Endothelial cell of umbilical vein (primary cell): ENCODE measurements at regions not wholly inside any gene's neighbourhood (a gene's known extent, or its start where the extent isn't known, plus 50 kb on each side); places are given as distances from the start of the nearest gene placed in this dataset.

ENCODE experiments used
- BruUV-seq: library from RNA; stranded (reverse); fragments of 400-500 nt; replicated peaks from 2 replicates; lab custom pipeline; 2021; lab: Mats Ljungman, UMichigan
- CTCF ChIA-PET: fragments of 300-600, 350-600 bp; sonication (Branson Sonifier 250); formaldehyde crosslinking; loops from one replicate; lab custom pipeline; 2021; ENCODE audit warnings: antibody characterized with exemption, inconsistent platforms; lab: Charles Lee
- POLR2A ChIA-PET: fragments of 300-600, 350-600 bp; sonication (Branson Sonifier 250); formaldehyde crosslinking; loops from one replicate; lab custom pipeline; 2021; ENCODE audit warnings: antibody characterized with exemption, inconsistent platforms; lab: Charles Lee
- DNase-seq: peaks from one replicate; pipeline ENCODE4 v3.0.0-alpha.2; 2011; ENCODE audit warnings: low read depth, low spot score
- FAIRE-seq: peaks from 2 replicates; lab custom pipeline; 2011; peaks lifted over from hg19 to GRCh38; lab: Jason Lieb, UNC
- H2AFZ ChIP-seq: 2 replicates; pipeline ENCODE4 v1.6.0; 2012; ENCODE audit warnings: low read depth, low read length, control low read depth, inconsistent platforms
- H3K27ac ChIP-seq: 2 replicates; pipeline ENCODE4 v1.5.1; 2011; ENCODE audit warnings: low read depth, mild to moderate bottlenecking, control low read depth, low read length, moderate library complexity; ENCODE audit not compliant: insufficient read depth
- H3K27me3 ChIP-seq, 2 experiments: 2 replicates each; pipeline versions ENCODE4 v1.6.0 to v1.6.1; 2011; ENCODE audit warnings: low read length in 2 of 2, mixed read lengths in 1 of 2; ENCODE audit not compliant: control insufficient read depth in 2 of 2, insufficient read depth in 2 of 2
- H3K36me3 ChIP-seq, 2 experiments: 2 replicates in 1 of 2; 3 replicates in 1 of 2; pipeline ENCODE4 v1.5.1; 2011; ENCODE audit warnings: low read length in 2 of 2, mild to moderate bottlenecking in 1 of 2, moderate library complexity in 1 of 2; ENCODE audit not compliant: control insufficient read depth in 2 of 2, insufficient read depth in 2 of 2; ENCODE audit errors: extremely low read depth in 1 of 2
- H3K4me1 ChIP-seq: 3 replicates; pipeline ENCODE4 v1.5.1; 2011; ENCODE audit warnings: mild to moderate bottlenecking, low read length; ENCODE audit not compliant: control insufficient read depth, insufficient read depth; ENCODE audit errors: extremely low read depth
- H3K4me2 ChIP-seq: 2 replicates; pipeline ENCODE4 v1.6.1; 2011; ENCODE audit warnings: low read length, control low read depth, mixed read lengths; ENCODE audit not compliant: insufficient read depth
- H3K4me3 ChIP-seq, 3 experiments: fragments of 200-600 bp in 1 of 3; sonication (generic), shearing (Covaris generic) in 1 of 3; replicated peaks in 1 of 3; 2 replicates each; pipeline ENCODE4 v1.5.1; 2011 to 2016; ENCODE audit warnings: control low read depth in 3 of 3, low read length in 3 of 3, mild to moderate bottlenecking in 2 of 3, inconsistent platforms in 1 of 3, low read depth in 1 of 3, moderate library complexity in 1 of 3; ENCODE audit not compliant: insufficient read depth in 1 of 3
- H3K79me2 ChIP-seq: 2 replicates; pipeline ENCODE4 v1.6.0; 2012; ENCODE audit warnings: low read length, inconsistent platforms; ENCODE audit not compliant: control insufficient read depth, insufficient read depth
- H3K9ac ChIP-seq: replicated peaks from 2 replicates; pipeline ENCODE3; 2011; ENCODE audit warnings: low read length, control low read depth; ENCODE audit not compliant: insufficient read depth; ENCODE audit errors: extremely low read depth
- H3K9me1 ChIP-seq: replicated peaks from 3 replicates; pipeline ENCODE4 v1.6.0; 2011; ENCODE audit warnings: mild to moderate bottlenecking, low read length; ENCODE audit not compliant: control insufficient read depth, insufficient read depth; ENCODE audit errors: extremely low read depth
- H3K9me3 ChIP-seq: replicated peaks from 2 replicates; pipeline ENCODE4 v1.5.1; 2012; ENCODE audit warnings: low read length, inconsistent platforms; ENCODE audit not compliant: control insufficient read depth, insufficient read depth
- H4K20me1 ChIP-seq: replicated peaks from 2 replicates; pipeline ENCODE3; 2011; ENCODE audit warnings: mild to moderate bottlenecking, low read length; ENCODE audit not compliant: control insufficient read depth, insufficient read depth; ENCODE audit errors: extremely low read depth
- EZH2 ChIP-seq: IDR thresholded peaks from 2 replicates; pipeline ENCODE4 v1.6.1; 2012; ENCODE audit warnings: borderline replicate concordance, low read depth, mild to moderate bottlenecking, moderate library complexity, low read length, inconsistent platforms; ENCODE audit not compliant: severe bottlenecking
- FOS ChIP-seq: IDR thresholded peaks from 2 replicates; pipeline ENCODE4 v1.6.1; 2011; ENCODE audit warnings: mild to moderate bottlenecking, low read length, moderate library complexity, borderline replicate concordance; ENCODE audit not compliant: insufficient read depth
- GATA2 ChIP-seq: IDR thresholded peaks from 2 replicates; pipeline ENCODE4 v1.7.0; 2011; ENCODE audit warnings: low read depth, mild to moderate bottlenecking, moderate library complexity, mixed read lengths, low read length; ENCODE audit not compliant: insufficient read length, insufficient read depth
- JUN ChIP-seq: IDR thresholded peaks from 2 replicates; pipeline ENCODE4 v1.6.1; 2011; ENCODE audit warnings: borderline replicate concordance, low read depth; ENCODE audit not compliant: insufficient read length, insufficient read depth
- MAX ChIP-seq: IDR thresholded peaks from 2 replicates; pipeline ENCODE4 v1.6.1; 2011; ENCODE audit not compliant: insufficient read depth, insufficient read length
- MYC ChIP-seq: IDR thresholded peaks from one replicate; pipeline ENCODE4 v1.6.1; 2011; ENCODE audit warnings: mild to moderate bottlenecking, low read depth, low read length
- POLR2A ChIP-seq: IDR thresholded peaks from 2 replicates; pipeline ENCODE4 v1.6.1; 2012; ENCODE audit warnings: low read depth, mild to moderate bottlenecking, control low read depth, low read length
- POLR2AphosphoS5 ChIP-seq: IDR thresholded peaks from 2 replicates; pipeline ENCODE4 v1.6.1; 2012; ENCODE audit warnings: low read depth, mild to moderate bottlenecking, control low read depth, low read length, moderate library complexity; ENCODE audit not compliant: insufficient read depth
- dilution Hi-C: fragments of 300-500 bp; cut with MboI; formaldehyde crosslinking; loops from one replicate; pipeline ENCODE4 v1.15.0; 2019; ENCODE audit warnings: low sequenced_read_pairs; ENCODE audit not compliant: extremely low pct_ligation_motif_present
- intact Hi-C: fragments of 100-400 bp; cut with micrococcal nuclease; formaldehyde crosslinking; loops from one replicate; pipeline ENCODE4 v1.10.0; 2022
- TF ChIP-seq, protein P1 (sequence below), 2 donors: IDR thresholded peaks; 1 replicate in 1 of 2; 2 replicates in 1 of 2; pipeline ENCODE4 v1.5.1; 2011; ENCODE audit warnings: low read length in 2 of 2, mild to moderate bottlenecking in 2 of 2, moderate library complexity in 2 of 2, control low read depth in 1 of 2, inconsistent platforms in 1 of 2, low read depth in 1 of 2; ENCODE audit not compliant: insufficient read depth in 1 of 2; ENCODE audit errors: extremely low read depth in 1 of 2

- BruUV-seq, result no TSS peak
- Histone ChIP-seq H4K20me1 (no peaks in the 10 kb centered on the region), H2AFZ (no peak overlapping the region), H3K4me3 (no peak overlapping the region), H3K79me2 (no peaks in the 10 kb centered on the region), H3K9me1 (no peaks in the 10 kb centered on the region), H3K4me2 (no peak overlapping the region), H3K27me3 (no peaks in the 10 kb centered on the region), H3K9ac (no peak overlapping the region), H3K4me1 (no peaks in the 10 kb centered on the region), H3K27ac (no peak overlapping the region), H3K9me3 (no peaks in the 10 kb centered on the region), H3K36me3 (no peaks in the 10 kb centered on the region)
- CTCF ChIA-PET, result no interaction called here
- POLR2A ChIA-PET, result no interaction called here
- DNase-seq (no peak), FAIRE-seq (no peak)
- TF ChIP-seq POLR2A (no peak), EZH2 (no peak)
- intact Hi-C loops (no loop called here), dilution Hi-C loops (no loop called here)
Observed at GRCh38 chr4:114729068-114729738, 130.6 kb downstream of the UGT8 start.

- no peak overlapping the region for H3K4me3 ChIP-seq
- POLR2A ChIA-PET, result no interaction called here
- BruUV-seq, result no TSS peak
- no peak overlapping the region for H3K9ac ChIP-seq
- no peaks in the 10 kb centered on the region for H3K4me1 ChIP-seq
- DNase-seq (no peak), FAIRE-seq (no peak)
- CTCF ChIA-PET, result no interaction called here
- no peaks in the 10 kb centered on the region for H3K79me2 ChIP-seq
- no peak overlapping the region for H2AFZ ChIP-seq
- no peaks in the 10 kb centered on the region for H3K9me1 ChIP-seq
- H3K4me2 ChIP-seq, result no peak overlapping the region
- intact Hi-C loops, result no loop called here
- TF ChIP-seq EZH2 (no peak), JUN (no peak), MAX (no peak), FOS (no peak), POLR2A (no peak), MYC (no peak), GATA2 (no peak), POLR2AphosphoS5 (no peak)
- TF ChIP-seq, protein P1, sequence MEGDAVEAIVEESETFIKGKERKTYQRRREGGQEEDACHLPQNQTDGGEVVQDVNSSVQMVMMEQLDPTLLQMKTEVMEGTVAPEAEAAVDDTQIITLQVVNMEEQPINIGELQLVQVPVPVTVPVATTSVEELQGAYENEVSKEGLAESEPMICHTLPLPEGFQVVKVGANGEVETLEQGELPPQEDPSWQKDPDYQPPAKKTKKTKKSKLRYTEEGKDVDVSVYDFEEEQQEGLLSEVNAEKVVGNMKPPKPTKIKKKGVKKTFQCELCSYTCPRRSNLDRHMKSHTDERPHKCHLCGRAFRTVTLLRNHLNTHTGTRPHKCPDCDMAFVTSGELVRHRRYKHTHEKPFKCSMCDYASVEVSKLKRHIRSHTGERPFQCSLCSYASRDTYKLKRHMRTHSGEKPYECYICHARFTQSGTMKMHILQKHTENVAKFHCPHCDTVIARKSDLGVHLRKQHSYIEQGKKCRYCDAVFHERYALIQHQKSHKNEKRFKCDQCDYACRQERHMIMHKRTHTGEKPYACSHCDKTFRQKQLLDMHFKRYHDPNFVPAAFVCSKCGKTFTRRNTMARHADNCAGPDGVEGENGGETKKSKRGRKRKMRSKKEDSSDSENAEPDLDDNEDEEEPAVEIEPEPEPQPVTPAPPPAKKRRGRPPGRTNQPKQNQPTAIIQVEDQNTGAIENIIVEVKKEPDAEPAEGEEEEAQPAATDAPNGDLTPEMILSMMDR (IDR thresholded peaks at IDR 0.05; ENCODE audit: extremely low read depth in 1 of 2, insufficient read depth in 1 of 2, low read depth in 1 of 2, low read length in 2 of 2), result no peak
- no peaks in the 10 kb centered on the region for H3K9me3 ChIP-seq
- no peaks in the 10 kb centered on the region for H3K27me3 ChIP-seq
- dilution Hi-C loops, result no loop called here
- no peaks in the 10 kb centered on the region for H4K20me1 ChIP-seq
- H3K36me3 ChIP-seq, result no peaks in the 10 kb centered on the region
- H3K27ac ChIP-seq, result no peak overlapping the region
Observed at GRCh38 chr4:114734594-114734993, 136.0 kb downstream of the UGT8 start.
